H1 (cell line): ENCODE measurements at regions not wholly inside any gene's neighbourhood (a gene's known extent, or its start where the extent isn't known, plus 50 kb on each side); places are given as distances from the start of the nearest gene placed in this dataset.

Experiments used
- CTCF ChIA-PET: fragments of 300-600 bp; sonication (Branson Sonifier 250); formaldehyde crosslinking; loops from one replicate; lab custom pipeline; 2021; ENCODE audit not compliant: partially characterized antibody; lab: Charles Lee
- POLR2A ChIA-PET: fragments of 300-600 bp; sonication (Branson Sonifier 250); formaldehyde crosslinking; loops from one replicate; lab custom pipeline; 2021; ENCODE audit warnings: inconsistent platforms; ENCODE audit not compliant: partially characterized antibody; lab: Charles Lee
- DNase-seq, 2 experiments: peaks; one replicate each; pipeline versions ENCODE4 v3.0.0 to v3.0.0-alpha.2; 2010 to 2022; ENCODE audit warnings: low spot score in 2 of 2, low read depth in 1 of 2, mixed read lengths in 1 of 2
- FAIRE-seq: peaks from 2 replicates; lab custom pipeline; 2011; peaks lifted over from hg19 to GRCh38; lab: Jason Lieb, UNC
- H2AFZ ChIP-seq: 2 replicates; pipeline ENCODE4 v1.8.1; 2012; ENCODE audit warnings: low read length, inconsistent platforms
- H2AK5ac ChIP-seq: 2 replicates; pipeline ENCODE4 v1.6.1; 2013; ENCODE audit warnings: low read depth, low read length
- H2BK120ac ChIP-seq: replicated peaks from 2 replicates; pipeline ENCODE3; 2013; ENCODE audit warnings: low read depth, low read length, inconsistent platforms
- H2BK12ac ChIP-seq: 2 replicates; pipeline ENCODE4 v1.6.1; 2013; ENCODE audit warnings: low read depth, low read length
- H2BK15ac ChIP-seq: 2 replicates; pipeline ENCODE4 v1.6.1; 2013; ENCODE audit warnings: low read length
- H2BK20ac ChIP-seq: 2 replicates; pipeline ENCODE4 v1.6.1; 2013; ENCODE audit warnings: low read length
- H2BK5ac ChIP-seq: 2 replicates; pipeline ENCODE4 v1.6.1; 2013; ENCODE audit warnings: low read depth, low read length
- H3K14ac ChIP-seq: 2 replicates; pipeline ENCODE4 v1.6.1; 2013; ENCODE audit warnings: inconsistent platforms; ENCODE audit not compliant: insufficient read length
- H3K18ac ChIP-seq: 2 replicates; pipeline ENCODE4 v1.6.1; 2013; ENCODE audit warnings: low read length; ENCODE audit errors: extremely low read depth
- H3K23ac ChIP-seq: 2 replicates; pipeline ENCODE4 v1.6.1; 2013; ENCODE audit warnings: inconsistent platforms; ENCODE audit not compliant: insufficient read length
- H3K23me2 ChIP-seq: 2 replicates; pipeline ENCODE4 v1.6.1; 2013; ENCODE audit warnings: low read depth, low read length
- H3K27ac ChIP-seq: 2 replicates; pipeline ENCODE4 v1.6.1; 2011; ENCODE audit warnings: low read depth, low read length, inconsistent platforms
- H3K27me3 ChIP-seq, 4 experiments: replicated peaks in 1 of 4; 1 replicate in 1 of 4; 2 replicates in 3 of 4; pipeline versions ENCODE4 v1.6.1 to v1.8.1; 2011 to 2013; ENCODE audit warnings: low read length in 3 of 4, mild to moderate bottlenecking in 3 of 4, inconsistent platforms in 2 of 4, mixed read lengths in 2 of 4, moderate library complexity in 1 of 4; ENCODE audit not compliant: control insufficient read depth in 3 of 4, insufficient read depth in 3 of 4; ENCODE audit errors: extremely low read depth in 1 of 4
- H3K36me3 ChIP-seq, 4 experiments: 2 replicates each; pipeline versions ENCODE4 v1.6.1 to v1.8.1; 2011 to 2013; ENCODE audit warnings: mild to moderate bottlenecking in 4 of 4, low read length in 3 of 4, moderate library complexity in 2 of 4, control low read depth in 1 of 4, inconsistent platforms in 1 of 4; ENCODE audit not compliant: insufficient read depth in 4 of 4, control insufficient read depth in 2 of 4
- H3K4ac ChIP-seq: replicated peaks from 2 replicates; pipeline ENCODE3; 2013; ENCODE audit warnings: low read length, low read depth, mixed read lengths, inconsistent platforms; ENCODE audit not compliant: insufficient read length
- H3K4me1 ChIP-seq, 4 experiments: replicated peaks in 1 of 4; 1 replicate in 1 of 4; 2 replicates in 3 of 4; pipeline versions ENCODE4 v1.6.1 to v1.8.1; 2011 to 2013; ENCODE audit warnings: low read length in 3 of 4, inconsistent platforms in 2 of 4, mixed read lengths in 1 of 4; ENCODE audit not compliant: insufficient read depth in 4 of 4, control insufficient read depth in 3 of 4
- H3K4me2 ChIP-seq, 2 experiments: 2 replicates each; pipeline versions ENCODE4 v1.6.1 to v1.8.1; 2011 to 2013; ENCODE audit warnings: low read depth in 2 of 2, low read length in 2 of 2, control low read depth in 1 of 2, inconsistent platforms in 1 of 2, mild to moderate bottlenecking in 1 of 2; ENCODE audit not compliant: insufficient read depth in 1 of 2
- H3K4me3 ChIP-seq, 4 experiments: fragments of 200-600, 300-600 bp in 1 of 4; sonication (generic), shearing (Covaris generic), sonication (Bioruptor Twin) in 1 of 4; 2 replicates each; pipeline versions ENCODE4 v1.5.1 to v1.8.1; 2011 to 2016; ENCODE audit warnings: low read length in 4 of 4, low read depth in 3 of 4, control low read depth in 2 of 4, inconsistent platforms in 2 of 4, mild to moderate bottlenecking in 2 of 4, mixed read lengths in 1 of 4, moderate library complexity in 1 of 4; ENCODE audit not compliant: insufficient read depth in 2 of 4; ENCODE audit errors: extremely low read depth in 1 of 4
- H3K56ac ChIP-seq: replicated peaks from 2 replicates; pipeline ENCODE3; 2013; ENCODE audit warnings: low read depth, mild to moderate bottlenecking, mixed read lengths, low read length, inconsistent platforms; ENCODE audit not compliant: insufficient read length
- H3K79me1 ChIP-seq: 2 replicates; pipeline ENCODE4 v1.6.1; 2013; ENCODE audit warnings: low read depth, low read length, control low read depth
- H3K79me2 ChIP-seq, 2 experiments: 2 replicates each; pipeline versions ENCODE4 v1.6.1 to v1.8.1; 2012 to 2013; ENCODE audit warnings: low read length in 2 of 2, mild to moderate bottlenecking in 2 of 2, inconsistent platforms in 1 of 2; ENCODE audit not compliant: insufficient read depth in 2 of 2, control insufficient read depth in 1 of 2
- H3K9ac ChIP-seq, 4 experiments: replicated peaks in 1 of 4; 1 replicate in 1 of 4; 2 replicates in 3 of 4; pipeline versions ENCODE4 v1.6.1 to v1.8.1; 2011 to 2013; ENCODE audit warnings: low read depth in 3 of 4, low read length in 3 of 4, control low read depth in 2 of 4, mild to moderate bottlenecking in 2 of 4, moderate library complexity in 2 of 4, inconsistent platforms in 1 of 4; ENCODE audit errors: extremely low read depth in 1 of 4
- H3K9me3 ChIP-seq, 2 experiments: 2 replicates each; pipeline versions ENCODE4 v1.6.1 to v1.8.1; 2012 to 2013; ENCODE audit warnings: mild to moderate bottlenecking in 2 of 2, moderate library complexity in 2 of 2, control low read depth in 1 of 2, inconsistent platforms in 1 of 2, low read depth in 1 of 2, low read length in 1 of 2, mixed read lengths in 1 of 2; ENCODE audit not compliant: insufficient read depth in 2 of 2
- H4K20me1 ChIP-seq, 2 experiments: replicated peaks in 1 of 2; 2 replicates each; pipeline versions ENCODE3 to v1.8.1; 2011 to 2013; ENCODE audit warnings: inconsistent platforms in 2 of 2, low read length in 2 of 2, mild to moderate bottlenecking in 1 of 2; ENCODE audit not compliant: insufficient read depth in 2 of 2, control insufficient read depth in 1 of 2
- H4K5ac ChIP-seq: 2 replicates; pipeline ENCODE4 v1.6.1; 2013; ENCODE audit warnings: low read length, low read depth, mixed read lengths, inconsistent platforms; ENCODE audit not compliant: insufficient read length
- H4K8ac ChIP-seq: 2 replicates; pipeline ENCODE4 v1.8.0; 2013; ENCODE audit warnings: mild to moderate bottlenecking, moderate library complexity, low read length, inconsistent platforms; ENCODE audit not compliant: insufficient read depth; ENCODE audit errors: extremely low read depth
- H4K91ac ChIP-seq: replicated peaks from 2 replicates; pipeline ENCODE3; 2013; ENCODE audit warnings: low read length, mixed read lengths, inconsistent platforms; ENCODE audit not compliant: insufficient read length
- KDM1A ChIP-seq: fragments of 200-600, 300-600 bp; sonication (generic); IDR thresholded peaks from 2 replicates; pipeline ENCODE4 v1.7.1; 2016; ENCODE audit warnings: mild to moderate bottlenecking, low read length, borderline replicate concordance
- WGBS, 2 experiments: shearing (Covaris generic) in 1 of 2; methylation state at CpG; one replicate each; pipeline versions ENCODE4 v1.1.6 to v1.1.7; 2013 to 2015; ENCODE audit warnings: low lambda C conversion rate in 2 of 2, mixed read lengths in 2 of 2, inconsistent platforms in 1 of 2, low coverage in 1 of 2, missing lambda C conversion rate in 1 of 2; ENCODE audit not compliant: insufficient replicate concordance in 2 of 2, insufficient coverage in 1 of 2, insufficient read length in 1 of 2; ENCODE audit errors: extremely low coverage in 1 of 2, missing lambda C conversion rate in 1 of 2; 5-methylcytosine and 5-hydroxymethylcytosine counted together
- TF ChIP-seq, protein P1 (sequence below): IDR thresholded peaks from 2 replicates; pipeline ENCODE4 v1.6.1; 2012; ENCODE audit warnings: inconsistent platforms

DNA sequence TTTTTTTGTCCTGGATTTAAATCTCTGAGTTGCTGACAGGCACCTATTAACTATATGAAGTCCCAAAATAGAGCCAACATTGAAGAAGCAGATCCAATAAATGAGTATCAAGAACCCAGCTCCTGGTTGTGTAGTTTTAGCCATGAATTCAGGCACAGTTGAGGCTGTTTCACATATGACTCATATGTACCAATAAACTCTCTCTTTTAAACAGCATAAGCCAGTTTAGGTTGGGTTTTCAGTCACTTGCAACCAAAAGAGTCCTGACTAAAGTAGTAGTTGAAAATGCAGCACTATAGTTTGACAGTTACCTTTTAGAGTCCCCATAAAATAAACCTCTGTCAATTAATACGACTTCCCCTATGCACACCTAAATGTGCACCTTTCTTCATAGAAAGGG, 389.9 kb downstream of the RPS29 start:
- H2BK5ac ChIP-seq = no peak overlapping the region
- H3K27ac ChIP-seq = no peak overlapping the region
- no peak overlapping the region for H3K18ac ChIP-seq
- TF ChIP-seq, protein P1, sequence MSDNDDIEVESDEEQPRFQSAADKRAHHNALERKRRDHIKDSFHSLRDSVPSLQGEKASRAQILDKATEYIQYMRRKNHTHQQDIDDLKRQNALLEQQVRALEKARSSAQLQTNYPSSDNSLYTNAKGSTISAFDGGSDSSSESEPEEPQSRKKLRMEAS = no peak
- no peak for TF ChIP-seq KDM1A
- ChIA-PET POLR2A (no interaction called here), CTCF (no interaction called here)
- H4K91ac ChIP-seq = no peak overlapping the region
- no peaks in the 10 kb centered on the region for H3K36me3 ChIP-seq
- no peak overlapping the region for H3K14ac ChIP-seq
- no peak for DNase-seq
- no peak overlapping the region for H2BK12ac ChIP-seq
- H3K9me3 ChIP-seq = no peaks in the 10 kb centered on the region
- H3K79me1 ChIP-seq = no peaks in the 10 kb centered on the region
- H2AK5ac ChIP-seq = no peak overlapping the region
- no peak overlapping the region for H3K23ac ChIP-seq
- no peak overlapping the region for H2BK15ac ChIP-seq
- H3K4me1 ChIP-seq = peaks cover 0 to 5% (median 0%) of the 10 kb centered on the region in 4 experiments; a peak in 1 of 7 replicates
- no peak overlapping the region for H2AFZ ChIP-seq
- 100% methylated on average over 1 of the region's 1 CpG; no CpG with 5 or more reads in 1 of the 2 experiments for WGBS, 2 experiments
- no peaks in the 10 kb centered on the region for H4K20me1 ChIP-seq
- no peak overlapping the region for H3K56ac ChIP-seq
- H2BK20ac ChIP-seq = no peak overlapping the region
- no peak overlapping the region for H2BK120ac ChIP-seq
- H3K4me2 ChIP-seq = no peak overlapping the region
- FAIRE-seq = no peak
- no peak overlapping the region for H3K4me3 ChIP-seq
- H3K23me2 ChIP-seq = no peaks in the 10 kb centered on the region
- H3K79me2 ChIP-seq = no peaks in the 10 kb centered on the region
- no peak overlapping the region for H3K4ac ChIP-seq
- no peak overlapping the region for H4K5ac ChIP-seq
- H4K8ac ChIP-seq = no peak overlapping the region
- H3K27me3 ChIP-seq = no peaks in the 10 kb centered on the region
- no peak overlapping the region for H3K9ac ChIP-seq
